Fibroblast of skin of left biceps (primary cell): ENCODE measurements at regions not wholly inside any gene's neighbourhood (a gene's known extent, or its start where the extent isn't known, plus 50 kb on each side); places are given as distances from the start of the nearest gene placed in this dataset.
A peak's percentile ranks its signal among the peaks of the same experiment; 100 is the strongest.

Experiments
- DNase-seq, 2 experiments: peaks; one replicate each; pipeline ENCODE4 v3.0.0-alpha.2; 2013; ENCODE audit warnings: low read depth in 2 of 2

- DNase-seq: no peak
Observed at GRCh38 chr1:195934817-195935553, 673.3 kb downstream of the KCNT2 start.

GRCh38 chr1:195933835-195934234 is 674.4 kb downstream of the KCNT2 start:
- DNase-seq: no peak

- no peak for DNase-seq
Observed at GRCh38 chr1:195915826-195916225, 692.4 kb downstream of the KCNT2 start.

- no peak for DNase-seq
Observed at GRCh38 chr1:195909061-195909460, 699.2 kb downstream of the KCNT2 start.

- DNase-seq: peak; percentile 4 to 5
Observed at GRCh38 chr1:195908121-195908520, 700.1 kb downstream of the KCNT2 start.

- DNase-seq: no peak
Observed at GRCh38 chr1:195903203-195903602, 705.0 kb downstream of the KCNT2 start.

- DNase-seq: no peak
Observed at GRCh38 chr1:195902779-195903178, 705.5 kb downstream of the KCNT2 start.

- DNase-seq: no peak
Observed at GRCh38 chr1:195899762-195900352, 708.4 kb downstream of the KCNT2 start.

- DNase-seq: no peak
Observed at GRCh38 chr1:195898924-195899323, 709.3 kb downstream of the KCNT2 start.

GRCh38 chr1:195898373-195898772 is 709.9 kb downstream of the KCNT2 start:
- DNase-seq: no peak

GRCh38 chr1:195897076-195897475 is 711.2 kb downstream of the KCNT2 start:
- DNase-seq: no peak

- no peak for DNase-seq
Observed at GRCh38 chr1:195894411-195894810, 713.8 kb downstream of the KCNT2 start.

- DNase-seq: no peak
Observed at GRCh38 chr1:195886000-195886399, 722.2 kb downstream of the KCNT2 start.

GRCh38 chr1:195878478-195878877 is 729.8 kb downstream of the KCNT2 start:
- DNase-seq: no peak

GRCh38 chr1:195876792-195877191 is 731.4 kb downstream of the KCNT2 start:
- no peak for DNase-seq

GRCh38 chr1:195872376-195872775 is 735.9 kb downstream of the KCNT2 start:
- DNase-seq: no peak

GRCh38 chr1:195867638-195868037 is 740.6 kb downstream of the KCNT2 start:
- DNase-seq: no peak

- no peak for DNase-seq
Observed at GRCh38 chr1:195866781-195867222, 741.4 kb downstream of the KCNT2 start.

- no peak for DNase-seq
Observed at GRCh38 chr1:195866091-195866780, 742.0 kb downstream of the KCNT2 start.

GRCh38 chr1:195851804-195852203 is 756.4 kb downstream of the KCNT2 start:
- peak in 1 of 2 experiments; percentile 4 for DNase-seq

- DNase-seq: no peak
Observed at GRCh38 chr1:195851016-195851601, 757.1 kb downstream of the KCNT2 start.

- no peak for DNase-seq
Observed at GRCh38 chr1:195849180-195849579, 759.1 kb downstream of the KCNT2 start.
